GM12878 (cell line): ENCODE measurements at regions not wholly inside any gene's neighbourhood (a gene's known extent, or its start where the extent isn't known, plus 50 kb on each side); places are given as distances from the start of the nearest gene placed in this dataset.

Experiments
- BRCA1 ChIP-seq: IDR thresholded peaks from 2 replicates; pipeline ENCODE4 v1.6.1; 2011; ENCODE audit warnings: low read depth, low read length, improper control_type of control experiment
- CHD1 ChIP-seq: IDR thresholded peaks from 2 replicates; pipeline ENCODE4 v1.6.1; 2012; ENCODE audit warnings: low read depth, low read length, improper control_type of control experiment
- ESRRA ChIP-seq: IDR thresholded peaks from 2 replicates; pipeline ENCODE4 v1.6.1; 2012; ENCODE audit warnings: mild to moderate bottlenecking, low read length, improper control_type of control experiment
- LARP7 ChIP-seq: fragments of 450-650 bp; IDR thresholded peaks from 2 replicates; pipeline ENCODE4 v1.6.1; 2017; ENCODE audit warnings: mild to moderate bottlenecking
- NBN ChIP-seq: fragments of 450-650 bp; IDR thresholded peaks from 2 replicates; pipeline ENCODE4 v1.6.1; 2016
- NR2C1 ChIP-seq: fragments of 450-650 bp; IDR thresholded peaks from 2 replicates; pipeline ENCODE4 v1.6.1; 2017; ENCODE audit warnings: antibody characterized with exemption, mild to moderate bottlenecking, moderate library complexity
- NRF1 ChIP-seq: conservative IDR thresholded peaks from 2 replicates; pipeline ENCODE4 v1.6.1; 2011; ENCODE audit warnings: mild to moderate bottlenecking, low read depth, low read length, improper control_type of control experiment
- SREBF1 ChIP-seq: IDR thresholded peaks from 2 replicates; pipeline ENCODE4 v1.6.1; 2012; ENCODE audit warnings: mild to moderate bottlenecking, low read length
- TAF1 ChIP-seq: IDR thresholded peaks from 2 replicates; pipeline ENCODE4 v1.6.1; 2011; ENCODE audit warnings: mild to moderate bottlenecking, low read depth, low read length, borderline replicate concordance
- ZNF622 ChIP-seq: fragments of 450-650 bp; IDR thresholded peaks from 2 replicates; pipeline ENCODE4 v1.6.1; 2017; ENCODE audit warnings: mild to moderate bottlenecking, inconsistent platforms
- ZSCAN29 ChIP-seq: fragments of 450-650 bp; IDR thresholded peaks from 2 replicates; pipeline ENCODE4 v1.6.1; 2017; ENCODE audit warnings: mild to moderate bottlenecking, moderate library complexity
- TF ChIP-seq, protein P1 (sequence below): IDR thresholded peaks from 2 replicates; pipeline ENCODE4 v1.6.1; 2012; ENCODE audit warnings: low read depth, low read length, improper control_type of control experiment
- TF ChIP-seq, protein P2 (sequence below), 3 experiments: IDR thresholded peaks in 2 of 3; conservative IDR thresholded peaks in 1 of 3; 2 replicates each; pipeline ENCODE4 v1.5.1; 2011; ENCODE audit warnings: low read depth in 3 of 3, low read length in 3 of 3, mild to moderate bottlenecking in 3 of 3, control low read depth in 2 of 3, moderate library complexity in 2 of 3, inconsistent platforms in 1 of 3, mixed read lengths in 1 of 3; ENCODE audit not compliant: control insufficient read depth in 2 of 3, insufficient read depth in 1 of 3; ENCODE audit errors: extremely low read depth in 1 of 3
- TF ChIP-seq, protein P3 (sequence below): fragments of 450-650 bp; IDR thresholded peaks from 2 replicates; pipeline ENCODE4 v1.6.1; 2018; ENCODE audit warnings: borderline replicate concordance, mild to moderate bottlenecking; ENCODE audit not compliant: partially characterized antibody

DNA sequence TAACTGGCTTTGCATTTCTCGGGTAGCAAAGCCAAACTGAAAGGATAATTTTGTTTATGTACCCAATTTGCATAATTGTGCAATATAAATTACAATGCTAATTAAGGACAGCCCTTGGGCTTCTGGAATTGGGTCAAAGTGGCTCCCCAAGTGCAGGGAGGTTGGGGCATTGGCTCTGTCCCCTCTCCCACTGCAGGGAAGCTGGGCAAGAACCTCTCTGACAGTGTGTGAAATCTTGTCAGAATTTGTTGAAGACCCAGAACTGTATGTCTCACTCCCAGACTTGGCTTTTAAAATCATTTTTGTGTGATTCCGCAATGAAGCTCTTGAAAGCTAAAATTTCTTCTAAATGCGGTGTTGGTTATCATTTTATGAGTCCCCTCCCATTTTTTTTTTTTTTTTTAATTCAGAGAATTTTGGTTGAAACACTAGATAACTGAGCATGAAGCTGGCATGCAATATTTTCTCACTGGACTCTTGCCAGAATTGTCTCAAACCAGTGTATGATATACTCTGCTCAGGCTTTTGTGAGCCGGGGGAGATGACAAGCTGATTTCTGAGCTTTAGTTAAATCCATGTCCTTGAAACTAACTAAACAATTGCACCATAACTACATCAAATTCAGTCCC, 878.9 kb upstream of the CXADR start:
- TF ChIP-seq, protein P1, sequence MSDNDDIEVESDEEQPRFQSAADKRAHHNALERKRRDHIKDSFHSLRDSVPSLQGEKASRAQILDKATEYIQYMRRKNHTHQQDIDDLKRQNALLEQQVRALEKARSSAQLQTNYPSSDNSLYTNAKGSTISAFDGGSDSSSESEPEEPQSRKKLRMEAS, result no peak
- TF ChIP-seq, protein P2, sequence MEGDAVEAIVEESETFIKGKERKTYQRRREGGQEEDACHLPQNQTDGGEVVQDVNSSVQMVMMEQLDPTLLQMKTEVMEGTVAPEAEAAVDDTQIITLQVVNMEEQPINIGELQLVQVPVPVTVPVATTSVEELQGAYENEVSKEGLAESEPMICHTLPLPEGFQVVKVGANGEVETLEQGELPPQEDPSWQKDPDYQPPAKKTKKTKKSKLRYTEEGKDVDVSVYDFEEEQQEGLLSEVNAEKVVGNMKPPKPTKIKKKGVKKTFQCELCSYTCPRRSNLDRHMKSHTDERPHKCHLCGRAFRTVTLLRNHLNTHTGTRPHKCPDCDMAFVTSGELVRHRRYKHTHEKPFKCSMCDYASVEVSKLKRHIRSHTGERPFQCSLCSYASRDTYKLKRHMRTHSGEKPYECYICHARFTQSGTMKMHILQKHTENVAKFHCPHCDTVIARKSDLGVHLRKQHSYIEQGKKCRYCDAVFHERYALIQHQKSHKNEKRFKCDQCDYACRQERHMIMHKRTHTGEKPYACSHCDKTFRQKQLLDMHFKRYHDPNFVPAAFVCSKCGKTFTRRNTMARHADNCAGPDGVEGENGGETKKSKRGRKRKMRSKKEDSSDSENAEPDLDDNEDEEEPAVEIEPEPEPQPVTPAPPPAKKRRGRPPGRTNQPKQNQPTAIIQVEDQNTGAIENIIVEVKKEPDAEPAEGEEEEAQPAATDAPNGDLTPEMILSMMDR (IDR thresholded peaks at IDR 0.05 in 2 of 3, conservative IDR thresholded peaks at IDR 0.05 in 1 of 3; ENCODE audit: control insufficient read depth in 2 of 3, extremely low read depth in 1 of 3, insufficient read depth in 1 of 3, low read depth in 3 of 3, low read length in 3 of 3), result no peak
- no peak for TF ChIP-seq NR2C1
- no peak for TF ChIP-seq NBN
- TF ChIP-seq LARP7, result no peak
- TF ChIP-seq TAF1, result no peak
- TF ChIP-seq ESRRA, result no peak
- no peak for TF ChIP-seq NRF1
- no peak for TF ChIP-seq SREBF1
- no peak for TF ChIP-seq ZNF622
- no peak for TF ChIP-seq ZSCAN29
- no peak for TF ChIP-seq BRCA1
- TF ChIP-seq CHD1, result no peak
- TF ChIP-seq, protein P3, sequence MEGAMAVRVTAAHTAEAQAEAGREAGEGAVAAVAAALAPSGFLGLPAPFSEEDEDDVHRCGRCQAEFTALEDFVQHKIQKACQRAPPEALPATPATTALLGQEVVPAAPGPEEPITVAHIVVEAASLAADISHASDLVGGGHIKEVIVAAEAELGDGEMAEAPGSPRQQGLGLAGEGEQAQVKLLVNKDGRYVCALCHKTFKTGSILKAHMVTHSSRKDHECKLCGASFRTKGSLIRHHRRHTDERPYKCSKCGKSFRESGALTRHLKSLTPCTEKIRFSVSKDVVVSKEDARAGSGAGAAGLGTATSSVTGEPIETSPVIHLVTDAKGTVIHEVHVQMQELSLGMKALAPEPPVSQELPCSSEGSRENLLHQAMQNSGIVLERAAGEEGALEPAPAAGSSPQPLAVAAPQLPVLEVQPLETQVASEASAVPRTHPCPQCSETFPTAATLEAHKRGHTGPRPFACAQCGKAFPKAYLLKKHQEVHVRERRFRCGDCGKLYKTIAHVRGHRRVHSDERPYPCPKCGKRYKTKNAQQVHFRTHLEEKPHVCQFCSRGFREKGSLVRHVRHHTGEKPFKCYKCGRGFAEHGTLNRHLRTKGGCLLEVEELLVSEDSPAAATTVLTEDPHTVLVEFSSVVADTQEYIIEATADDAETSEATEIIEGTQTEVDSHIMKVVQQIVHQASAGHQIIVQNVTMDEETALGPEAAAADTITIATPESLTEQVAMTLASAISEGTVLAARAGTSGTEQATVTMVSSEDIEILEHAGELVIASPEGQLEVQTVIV, result no peak
